GM18499 (cell line): ENCODE measurements at regions not wholly inside any gene's neighbourhood (a gene's known extent, or its start where the extent isn't known, plus 50 kb on each side); places are given as distances from the start of the nearest gene placed in this dataset.

Experiments
- ATAC-seq: cut with Tn5 transposase; IDR thresholded peaks from one replicate; pipeline ENCODE4 v1.9.1; 2021; ENCODE audit warnings: moderate number of reproducible peaks; ENCODE audit not compliant: insufficient read depth, unreplicated experiment

- no peak for ATAC-seq
Observed at GRCh38 chr6:153801917-153802316, 237.1 kb upstream of the OPRM1 start.

GRCh38 chr6:153800580-153801188 lies 238.4 kb upstream of the OPRM1 start:
- no peak for ATAC-seq

GRCh38 chr6:153790876-153791473 lies 248.1 kb upstream of the OPRM1 start:
- ATAC-seq = no peak

- no peak for ATAC-seq
Observed at GRCh38 chr6:153790048-153790447, 249.0 kb upstream of the OPRM1 start.

- ATAC-seq = no peak
Observed at GRCh38 chr6:153787341-153787606, 251.8 kb upstream of the OPRM1 start.

GRCh38 chr6:153781306-153781705 lies 257.7 kb upstream of the OPRM1 start:
- ATAC-seq = no peak

- ATAC-seq = no peak
Observed at GRCh38 chr6:153780011-153780410, 259.0 kb upstream of the OPRM1 start.

GRCh38 chr6:153778216-153778615 lies 260.8 kb upstream of the OPRM1 start:
- no peak for ATAC-seq

GRCh38 chr6:153771577-153771976 lies 267.5 kb upstream of the OPRM1 start:
- ATAC-seq = no peak

- no peak for ATAC-seq
Observed at GRCh38 chr6:153767127-153767526, 271.9 kb upstream of the OPRM1 start.

- ATAC-seq = no peak
Observed at GRCh38 chr6:153758516-153758915, 280.5 kb upstream of the OPRM1 start.

- no peak for ATAC-seq
Observed at GRCh38 chr6:153735761-153736160, 303.3 kb upstream of the OPRM1 start.

- no peak for ATAC-seq
Observed at GRCh38 chr6:153729189-153729588, 309.9 kb upstream of the OPRM1 start.

GRCh38 chr6:153727885-153728284 lies 311.2 kb upstream of the OPRM1 start:
- ATAC-seq = no peak

GRCh38 chr6:153725456-153725855 lies 313.6 kb upstream of the OPRM1 start:
- no peak for ATAC-seq

GRCh38 chr6:153720732-153721131 lies 318.3 kb upstream of the OPRM1 start:
- no peak for ATAC-seq

- no peak for ATAC-seq
Observed at GRCh38 chr6:153705429-153705828, 333.6 kb upstream of the OPRM1 start.

- ATAC-seq = no peak
Observed at GRCh38 chr6:153702671-153703070, 336.4 kb upstream of the OPRM1 start.

GRCh38 chr6:153698637-153699036 lies 340.4 kb upstream of the OPRM1 start:
- no peak for ATAC-seq

- no peak for ATAC-seq
Observed at GRCh38 chr6:153698001-153698400, 341.0 kb upstream of the OPRM1 start.

GRCh38 chr6:153677522-153677921 lies 361.5 kb upstream of the OPRM1 start:
- ATAC-seq = no peak

GRCh38 chr6:153673750-153674149 lies 365.3 kb upstream of the OPRM1 start:
- ATAC-seq = no peak

GRCh38 chr6:153673225-153673624 lies 365.8 kb upstream of the OPRM1 start:
- no peak for ATAC-seq
